DND-41 (cell line): ENCODE measurements at regions not wholly inside any gene's neighbourhood (a gene's known extent, or its start where the extent isn't known, plus 50 kb on each side); places are given as distances from the start of the nearest gene placed in this dataset.

Experiments
- CTCF ChIP-seq: IDR thresholded peaks from 2 replicates; pipeline ENCODE4 v1.5.1; 2012; ENCODE audit warnings: borderline replicate concordance, low read length, moderate library complexity, mild to moderate bottlenecking; ENCODE audit not compliant: poor library complexity, severe bottlenecking; ENCODE audit errors: extremely low read depth
- EZH2 ChIP-seq: IDR thresholded peaks from 3 replicates; pipeline ENCODE4 v1.6.1; 2012; ENCODE audit warnings: borderline replicate concordance, low read depth, mild to moderate bottlenecking, moderate library complexity, low read length, inconsistent platforms; ENCODE audit not compliant: severe bottlenecking

DNA sequence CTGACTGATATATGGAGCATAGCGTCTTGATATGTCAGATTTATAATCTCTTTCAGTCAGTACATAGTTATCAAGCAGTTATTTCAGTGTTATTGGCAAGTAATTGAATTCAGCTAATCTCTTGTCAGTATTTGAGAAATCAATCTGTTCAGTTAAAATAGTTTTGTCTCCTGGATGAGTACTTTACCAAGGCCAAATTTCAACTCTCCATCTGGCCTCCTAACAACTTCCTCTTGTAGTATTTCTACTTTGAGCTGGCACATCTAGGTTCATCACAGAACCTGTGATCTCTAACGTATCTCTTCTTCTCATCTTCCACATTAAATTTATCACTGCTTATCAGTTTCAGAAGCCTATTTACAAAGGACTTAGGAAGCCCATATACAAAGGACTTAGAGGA is 690.5 kb downstream of the C12orf50 start:
- TF ChIP-seq CTCF (no peak), EZH2 (no peak)
